ENCODE measurements at regions not wholly inside any gene's neighbourhood (a gene's known extent, or its start where the extent isn't known, plus 50 kb on each side); places are given as distances from the start of the nearest gene placed in this dataset.

DNA sequence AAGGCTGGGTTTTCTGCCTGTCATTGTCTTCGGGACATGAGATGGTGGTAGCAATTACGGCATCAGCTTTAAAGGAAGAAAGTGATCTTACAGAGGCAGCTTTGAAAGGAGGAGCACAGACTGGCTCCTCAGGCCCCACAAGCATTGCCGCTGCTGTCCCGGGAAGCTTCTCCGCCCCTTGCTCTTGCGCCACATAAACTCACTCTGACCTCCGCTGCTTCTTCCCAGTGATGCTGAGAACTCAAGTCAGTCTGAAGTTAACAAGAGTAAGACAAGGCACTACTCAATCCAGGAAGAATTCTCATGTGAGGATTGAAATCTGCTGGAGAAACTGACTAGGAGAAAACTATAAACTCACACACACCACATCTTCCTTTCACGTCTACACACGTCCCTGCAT lies 112.4 kb upstream of the RIOK3 start:
- TF ChIP-seq, protein P1, sequence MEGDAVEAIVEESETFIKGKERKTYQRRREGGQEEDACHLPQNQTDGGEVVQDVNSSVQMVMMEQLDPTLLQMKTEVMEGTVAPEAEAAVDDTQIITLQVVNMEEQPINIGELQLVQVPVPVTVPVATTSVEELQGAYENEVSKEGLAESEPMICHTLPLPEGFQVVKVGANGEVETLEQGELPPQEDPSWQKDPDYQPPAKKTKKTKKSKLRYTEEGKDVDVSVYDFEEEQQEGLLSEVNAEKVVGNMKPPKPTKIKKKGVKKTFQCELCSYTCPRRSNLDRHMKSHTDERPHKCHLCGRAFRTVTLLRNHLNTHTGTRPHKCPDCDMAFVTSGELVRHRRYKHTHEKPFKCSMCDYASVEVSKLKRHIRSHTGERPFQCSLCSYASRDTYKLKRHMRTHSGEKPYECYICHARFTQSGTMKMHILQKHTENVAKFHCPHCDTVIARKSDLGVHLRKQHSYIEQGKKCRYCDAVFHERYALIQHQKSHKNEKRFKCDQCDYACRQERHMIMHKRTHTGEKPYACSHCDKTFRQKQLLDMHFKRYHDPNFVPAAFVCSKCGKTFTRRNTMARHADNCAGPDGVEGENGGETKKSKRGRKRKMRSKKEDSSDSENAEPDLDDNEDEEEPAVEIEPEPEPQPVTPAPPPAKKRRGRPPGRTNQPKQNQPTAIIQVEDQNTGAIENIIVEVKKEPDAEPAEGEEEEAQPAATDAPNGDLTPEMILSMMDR (IDR thresholded peaks at IDR 0.05; ENCODE audit: insufficient read depth in 1 of 2, low read depth in 1 of 2, low read length in 1 of 2, severe bottlenecking in 1 of 2, unreplicated experiment in 1 of 2), result no peak
- H3K4me1 Mint-ChIP-seq (ENCODE audit: low read depth, unreplicated experiment), result no peaks in the 10 kb centered on the region
- no peak overlapping the region for H3K27ac Mint-ChIP-seq (ENCODE audit: unreplicated experiment)
- no TSS peak for BruUV-seq (replicated peaks)
- H3K4me3 Mint-ChIP-seq (ENCODE audit: unreplicated experiment), result no peak overlapping the region
- intact Hi-C loops (cut with micrococcal nuclease; ENCODE audit: unreplicated experiment), result no loop called here
- no peaks in the 10 kb centered on the region for H3K9me3 Mint-ChIP-seq (ENCODE audit: unreplicated experiment)
- peaks cover 4% of the 10 kb centered on the region for H3K36me3 Mint-ChIP-seq (ENCODE audit: insufficient read depth, unreplicated experiment)
- no peaks in the 10 kb centered on the region for H3K36me3 ChIP-seq (ENCODE audit: control insufficient read depth, insufficient read depth, low read length)
- H3K27me3 ChIP-seq (replicated peaks; ENCODE audit: control insufficient read depth, insufficient read depth, low read length), result no peaks in the 10 kb centered on the region
- no peak overlapping the region for H3K4me3 ChIP-seq (ENCODE audit: low read depth, low read length)
- H3K9me3 ChIP-seq, result no peaks in the 10 kb centered on the region
- no peaks in the 10 kb centered on the region for H3K4me1 ChIP-seq
- H3K27me3 Mint-ChIP-seq (ENCODE audit: insufficient read depth, unreplicated experiment), result no peaks in the 10 kb centered on the region
- POLR2A ChIA-PET, result no interaction called here
- no peak for DNase-seq
- CTCF ChIA-PET, result no interaction called here

DNA sequence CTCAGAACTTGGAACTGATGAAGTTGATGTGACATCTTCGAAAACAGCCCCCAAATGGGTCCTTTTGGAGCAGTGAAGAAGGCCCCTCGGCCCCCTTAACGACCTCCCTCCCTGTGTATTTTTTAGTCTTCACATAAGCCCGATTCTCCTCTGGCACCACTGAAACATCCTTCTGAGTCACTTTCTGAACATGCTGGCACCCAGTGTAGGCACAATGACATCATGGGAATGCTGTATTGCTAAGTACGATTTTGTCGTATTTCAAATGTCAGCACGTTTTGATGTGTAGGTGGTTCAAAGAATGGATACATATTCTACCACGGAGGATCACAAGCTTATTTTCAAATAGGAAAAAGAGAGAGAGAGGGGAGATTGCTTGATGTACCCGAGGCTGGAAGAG lies 111.7 kb upstream of the RIOK3 start:
- intact Hi-C loops (cut with micrococcal nuclease; ENCODE audit: unreplicated experiment), result no loop called here
- H3K27ac Mint-ChIP-seq (ENCODE audit: unreplicated experiment), result no peak overlapping the region
- H3K4me3 Mint-ChIP-seq (ENCODE audit: unreplicated experiment), result no peak overlapping the region
- Histone ChIP-seq H3K9me3 (no peaks in the 10 kb centered on the region), H3K4me1 (no peaks in the 10 kb centered on the region), H3K36me3 (ENCODE audit: control insufficient read depth, insufficient read depth, low read length) (no peaks in the 10 kb centered on the region), H3K4me3 (ENCODE audit: low read depth, low read length) (no peak overlapping the region), H3K27me3 (replicated peaks; ENCODE audit: control insufficient read depth, insufficient read depth, low read length) (no peaks in the 10 kb centered on the region)
- H3K9me3 Mint-ChIP-seq (ENCODE audit: unreplicated experiment), result no peaks in the 10 kb centered on the region
- BruUV-seq (replicated peaks), result no TSS peak
- ChIA-PET POLR2A (interaction anchor here (0.6 kb wide), 1 partner anchor 92 kb away, joined by 3 read pairs; no protein-coding TSS in a partner anchor), CTCF (no interaction called here)
- DNase-seq, result no peak
- peaks cover 3% of the 10 kb centered on the region for H3K36me3 Mint-ChIP-seq (ENCODE audit: insufficient read depth, unreplicated experiment)
- no peaks in the 10 kb centered on the region for H3K27me3 Mint-ChIP-seq (ENCODE audit: insufficient read depth, unreplicated experiment)
- TF ChIP-seq, protein P1 (IDR thresholded peaks at IDR 0.05; ENCODE audit: insufficient read depth in 1 of 2, low read depth in 1 of 2, low read length in 1 of 2, severe bottlenecking in 1 of 2, unreplicated experiment in 1 of 2), result no peak
- no peaks in the 10 kb centered on the region for H3K4me1 Mint-ChIP-seq (ENCODE audit: low read depth, unreplicated experiment)

DNA sequence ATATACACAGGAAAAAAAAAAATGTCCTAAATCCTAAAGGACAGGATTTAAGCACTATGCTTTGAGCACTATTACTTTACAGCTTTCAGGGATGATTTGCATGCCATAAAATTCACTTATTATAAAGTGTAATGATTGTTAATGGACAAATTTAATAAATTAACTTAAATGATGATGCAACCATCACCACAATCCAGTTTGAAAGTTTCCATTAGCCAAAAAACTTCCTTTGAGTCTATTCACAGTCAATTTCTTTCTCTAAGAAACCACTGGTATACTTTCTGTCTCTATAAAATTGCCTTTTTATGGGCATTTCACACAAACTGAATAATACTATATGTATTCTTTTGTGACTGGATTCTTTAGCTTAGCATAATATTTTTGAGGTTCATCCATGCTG lies 111.1 kb upstream of the RIOK3 start:
- H3K4me1 Mint-ChIP-seq (ENCODE audit: low read depth, unreplicated experiment), result no peaks in the 10 kb centered on the region
- H3K36me3 Mint-ChIP-seq (ENCODE audit: insufficient read depth, unreplicated experiment), result no peaks in the 10 kb centered on the region
- DNase-seq, result no peak
- H3K4me3 ChIP-seq (ENCODE audit: low read depth, low read length), result no peak overlapping the region
- H3K9me3 Mint-ChIP-seq (ENCODE audit: unreplicated experiment), result no peaks in the 10 kb centered on the region
- H3K36me3 ChIP-seq (ENCODE audit: control insufficient read depth, insufficient read depth, low read length), result no peaks in the 10 kb centered on the region
- CTCF ChIA-PET, result no interaction called here
- H3K27ac Mint-ChIP-seq (ENCODE audit: unreplicated experiment), result no peak overlapping the region
- H3K27me3 Mint-ChIP-seq (ENCODE audit: insufficient read depth, unreplicated experiment), result no peaks in the 10 kb centered on the region
- BruUV-seq (replicated peaks), result no TSS peak
- no peak overlapping the region for H3K4me3 Mint-ChIP-seq (ENCODE audit: unreplicated experiment)
- no peaks in the 10 kb centered on the region for H3K9me3 ChIP-seq
- TF ChIP-seq, protein P1 (IDR thresholded peaks at IDR 0.05; ENCODE audit: insufficient read depth in 1 of 2, low read depth in 1 of 2, low read length in 1 of 2, severe bottlenecking in 1 of 2, unreplicated experiment in 1 of 2), result no peak
- POLR2A ChIA-PET, result interaction anchor here (0.6 kb wide), 1 partner anchor 92 kb away, joined by 3 read pairs; no protein-coding TSS in a partner anchor
- intact Hi-C loops (cut with micrococcal nuclease; ENCODE audit: unreplicated experiment), result no loop called here
- H3K27me3 ChIP-seq (replicated peaks; ENCODE audit: control insufficient read depth, insufficient read depth, low read length), result no peaks in the 10 kb centered on the region
- H3K4me1 ChIP-seq, result no peaks in the 10 kb centered on the region

Measured in Caco-2 (cell line).